ENCODE measurements at regions not wholly inside any gene's neighbourhood (a gene's known extent, or its start where the extent isn't known, plus 50 kb on each side); places are given as distances from the start of the nearest gene placed in this dataset.

DNA sequence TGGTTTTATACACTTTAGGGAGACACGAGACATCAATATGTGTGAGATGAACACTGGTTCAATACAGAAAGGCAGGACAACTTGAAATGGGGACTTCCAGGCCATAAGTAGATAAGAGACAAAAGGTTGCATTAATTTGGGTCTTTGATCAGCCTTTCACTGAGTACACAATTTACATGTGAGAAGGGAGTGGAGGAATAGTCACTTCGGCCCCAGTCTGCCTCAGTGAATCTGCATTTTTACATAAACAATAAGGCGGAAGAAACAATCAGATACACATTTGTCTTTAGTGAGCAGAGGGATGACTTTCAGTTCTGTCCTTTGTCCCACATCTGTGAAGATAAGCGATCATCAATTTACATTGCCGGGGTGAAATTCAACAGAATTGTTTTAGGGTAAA, 104.3 kb upstream of the ARL4C start:
- Histone ChIP-seq H3K4me3 (no peak overlapping the region), H3K4me1 (no peaks in the 10 kb centered on the region), H3K36me3 (no peaks in the 10 kb centered on the region), H3K27ac (no peak overlapping the region), H3K9me3 (no peaks in the 10 kb centered on the region), H3K27me3 (no peaks in the 10 kb centered on the region)
- WGBS: 85% methylated on average over 5 of the region's 5 CpGs
- DNase-seq (ENCODE audit: low spot score in 2 of 2): no peak
- TF ChIP-seq EP300 (IDR thresholded peaks at IDR 0.05) (no peak), POLR2AphosphoS5 (IDR thresholded peaks at IDR 0.05) (no peak), POLR2A (IDR thresholded peaks at IDR 0.05) (no peak)
- TF ChIP-seq, protein P1, sequence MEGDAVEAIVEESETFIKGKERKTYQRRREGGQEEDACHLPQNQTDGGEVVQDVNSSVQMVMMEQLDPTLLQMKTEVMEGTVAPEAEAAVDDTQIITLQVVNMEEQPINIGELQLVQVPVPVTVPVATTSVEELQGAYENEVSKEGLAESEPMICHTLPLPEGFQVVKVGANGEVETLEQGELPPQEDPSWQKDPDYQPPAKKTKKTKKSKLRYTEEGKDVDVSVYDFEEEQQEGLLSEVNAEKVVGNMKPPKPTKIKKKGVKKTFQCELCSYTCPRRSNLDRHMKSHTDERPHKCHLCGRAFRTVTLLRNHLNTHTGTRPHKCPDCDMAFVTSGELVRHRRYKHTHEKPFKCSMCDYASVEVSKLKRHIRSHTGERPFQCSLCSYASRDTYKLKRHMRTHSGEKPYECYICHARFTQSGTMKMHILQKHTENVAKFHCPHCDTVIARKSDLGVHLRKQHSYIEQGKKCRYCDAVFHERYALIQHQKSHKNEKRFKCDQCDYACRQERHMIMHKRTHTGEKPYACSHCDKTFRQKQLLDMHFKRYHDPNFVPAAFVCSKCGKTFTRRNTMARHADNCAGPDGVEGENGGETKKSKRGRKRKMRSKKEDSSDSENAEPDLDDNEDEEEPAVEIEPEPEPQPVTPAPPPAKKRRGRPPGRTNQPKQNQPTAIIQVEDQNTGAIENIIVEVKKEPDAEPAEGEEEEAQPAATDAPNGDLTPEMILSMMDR (IDR thresholded peaks at IDR 0.05): no peak

DNA sequence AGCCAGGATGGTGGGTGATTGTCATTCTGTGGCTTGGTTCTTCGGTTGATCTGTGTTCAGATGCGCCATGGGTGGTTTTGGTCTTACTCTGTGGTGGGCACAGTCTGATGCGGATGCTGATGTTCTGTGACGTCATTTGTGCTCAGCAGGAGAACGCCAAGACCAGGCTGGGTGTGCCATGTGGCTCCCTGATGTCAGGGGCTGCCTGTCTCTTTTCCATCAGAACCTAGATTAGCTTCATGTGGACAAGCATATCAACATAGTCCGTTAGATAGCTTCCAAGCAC, 100.6 kb upstream of the ARL4C start:
- WGBS: 88% methylated on average over 6 of the region's 6 CpGs
- Histone ChIP-seq H3K9me3 (no peaks in the 10 kb centered on the region), H3K4me3 (no peak overlapping the region), H3K27ac (no peak overlapping the region), H3K4me1 (no peaks in the 10 kb centered on the region), H3K27me3 (no peaks in the 10 kb centered on the region), H3K36me3 (no peaks in the 10 kb centered on the region)
- TF ChIP-seq, protein P1 (IDR thresholded peaks at IDR 0.05): no peak
- no peak for DNase-seq (ENCODE audit: low spot score in 2 of 2)

DNA sequence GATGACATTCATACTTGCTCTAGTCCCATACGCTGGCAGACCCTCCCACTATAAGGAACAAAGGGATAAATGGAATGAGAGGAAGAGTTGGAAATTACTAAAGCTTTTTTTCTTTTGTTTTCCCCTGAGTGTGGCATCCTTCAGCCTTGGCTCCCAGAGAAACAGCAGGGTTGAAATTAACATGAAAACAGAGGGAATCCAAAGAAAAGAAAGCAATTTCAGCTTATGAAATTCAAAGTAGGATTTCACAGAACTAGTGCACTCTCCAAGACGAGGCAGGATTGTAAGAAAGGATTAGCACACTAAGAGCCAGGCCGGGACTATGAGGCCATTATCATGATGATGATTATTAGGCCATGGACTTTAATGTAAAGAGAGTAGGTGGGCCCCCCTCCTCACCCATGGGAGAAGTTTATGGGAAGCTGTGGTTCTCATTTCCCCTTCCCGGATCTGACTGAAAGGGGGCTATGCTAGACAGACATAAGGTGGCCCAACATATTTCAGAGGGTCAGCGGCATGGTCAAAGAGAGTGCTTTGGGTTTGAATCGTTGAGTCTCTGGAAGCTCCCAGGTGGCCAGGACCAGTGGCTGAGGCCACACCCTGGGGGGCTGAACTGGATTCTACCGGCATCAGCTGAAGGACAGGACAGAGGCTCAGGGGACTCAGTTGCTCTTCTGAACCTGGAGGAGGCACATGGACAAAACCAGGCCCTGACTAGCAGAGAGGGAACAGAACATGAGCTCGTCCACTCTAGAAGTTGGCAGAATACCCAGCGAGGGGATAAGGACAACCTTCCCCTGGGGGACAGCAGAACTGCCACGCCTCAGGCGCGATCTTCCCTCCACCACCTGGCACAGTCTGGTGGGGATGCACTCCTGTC, 100.1 kb upstream of the ARL4C start:
- no peak for DNase-seq (ENCODE audit: low spot score in 2 of 2)
- 83% methylated on average over 11 of the region's 12 CpGs for WGBS

DNA sequence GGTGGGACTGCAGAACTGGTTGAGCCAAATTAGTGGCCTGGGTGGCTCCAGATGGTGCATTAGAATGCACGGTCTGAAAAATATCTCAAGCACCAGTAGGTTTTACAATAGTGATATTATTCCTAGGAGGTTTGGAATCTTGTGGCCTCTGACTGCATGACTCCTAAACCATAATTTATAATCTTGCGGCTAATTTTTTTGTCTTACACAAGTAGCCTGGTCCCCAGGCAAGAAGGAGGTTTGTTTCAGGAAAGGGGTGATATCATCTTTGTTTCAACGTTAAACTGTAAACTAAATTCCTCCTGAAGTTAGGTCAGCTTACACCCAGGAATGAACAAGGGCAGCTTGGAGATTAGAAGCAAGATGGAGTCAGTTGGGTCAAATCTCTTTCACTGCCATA, 98.9 kb upstream of the ARL4C start:
- H3K4me1 ChIP-seq: no peaks in the 10 kb centered on the region
- no peaks in the 10 kb centered on the region for H3K9me3 ChIP-seq
- DNase-seq (ENCODE audit: low spot score in 2 of 2): no peak
- H3K27me3 ChIP-seq: no peaks in the 10 kb centered on the region
- no peak overlapping the region for H3K27ac ChIP-seq
- no peak overlapping the region for H3K4me3 ChIP-seq
- TF ChIP-seq EP300 (IDR thresholded peaks at IDR 0.05) (no peak), POLR2A (IDR thresholded peaks at IDR 0.05) (no peak), POLR2AphosphoS5 (IDR thresholded peaks at IDR 0.05) (no peak)
- TF ChIP-seq, protein P1 (IDR thresholded peaks at IDR 0.05): no peak
- H3K36me3 ChIP-seq: no peaks in the 10 kb centered on the region
- WGBS: 67% methylated on average over 3 of the region's 3 CpGs

More for the DNA sequence above, 100.1 kb upstream of the ARL4C start:
- no peaks in the 10 kb centered on the region for H3K36me3 ChIP-seq
- no peak for TF ChIP-seq EP300 (IDR thresholded peaks at IDR 0.05)
- TF ChIP-seq, protein P1 (IDR thresholded peaks at IDR 0.05): no peak
- no peak for TF ChIP-seq POLR2A (IDR thresholded peaks at IDR 0.05)
- H3K9me3 ChIP-seq: no peaks in the 10 kb centered on the region
- no peaks in the 10 kb centered on the region for H3K27me3 ChIP-seq
- H3K4me3 ChIP-seq: no peak overlapping the region
- no peaks in the 10 kb centered on the region for H3K4me1 ChIP-seq
- no peak overlapping the region for H3K27ac ChIP-seq

DNA sequence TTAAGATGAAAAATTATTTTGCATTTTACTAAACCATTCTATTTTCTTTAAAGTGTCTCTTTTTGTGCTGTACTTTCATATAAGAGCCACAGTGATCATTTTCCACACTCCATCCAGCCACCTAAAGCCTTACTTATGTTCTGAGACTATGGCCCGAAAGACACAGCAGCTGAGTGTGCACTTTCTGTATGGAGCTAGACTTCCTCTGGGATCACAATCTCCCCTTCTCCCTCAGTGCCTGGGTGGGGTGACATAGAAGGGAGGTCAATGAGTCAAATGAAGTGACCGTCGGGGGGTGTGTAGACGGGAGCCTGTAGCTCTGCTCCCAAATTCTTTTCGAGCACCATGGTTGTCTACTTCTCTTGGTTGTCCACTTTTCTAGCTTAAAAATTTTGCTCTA, 97.8 kb upstream of the ARL4C start:
- no peak overlapping the region for H3K27ac ChIP-seq
- no peaks in the 10 kb centered on the region for H3K36me3 ChIP-seq
- whole genome bisulfite sequencing: 97% methylated on average over 5 of the region's 5 CpGs
- H3K4me1 ChIP-seq: no peaks in the 10 kb centered on the region
- no peaks in the 10 kb centered on the region for H3K27me3 ChIP-seq
- DNase-seq (ENCODE audit: low spot score in 2 of 2): no peak
- TF ChIP-seq EP300 (IDR thresholded peaks at IDR 0.05): no peak
- TF ChIP-seq, protein P1 (IDR thresholded peaks at IDR 0.05): no peak
- no peak for TF ChIP-seq POLR2AphosphoS5 (IDR thresholded peaks at IDR 0.05)
- no peak for TF ChIP-seq POLR2A (IDR thresholded peaks at IDR 0.05)
- no peaks in the 10 kb centered on the region for H3K9me3 ChIP-seq
- no peak overlapping the region for H3K4me3 ChIP-seq

Data from suprapubic skin (tissue), 4 donors.